ENCODE measurements at regions not wholly inside any gene's neighbourhood (a gene's known extent, or its start where the extent isn't known, plus 50 kb on each side); places are given as distances from the start of the nearest gene placed in this dataset.

GRCh38 chr17:13378361-13378760 is 223.4 kb downstream of the HS3ST3A1 start:
- no peak for DNase-seq (ENCODE audit: low read depth)

GRCh38 chr17:13374203-13375143 is 227.3 kb downstream of the HS3ST3A1 start:
- H3K4me3 ChIP-seq (ENCODE audit: low read depth, low read length): no peak overlapping the region
- no peak for TF ChIP-seq CTCF (conservative IDR thresholded peaks at IDR 0.05; ENCODE audit: low read depth, low read length)
- DNase-seq (ENCODE audit: low read depth): no peak

More at GRCh38 chr17:13378361-13378760, 223.4 kb downstream of the HS3ST3A1 start:
- TF ChIP-seq CTCF (conservative IDR thresholded peaks at IDR 0.05; ENCODE audit: low read depth, low read length): no peak
- no peak overlapping the region for H3K4me3 ChIP-seq (ENCODE audit: low read depth, low read length)

- no peak for DNase-seq (ENCODE audit: low read depth)
- no peak for TF ChIP-seq CTCF (conservative IDR thresholded peaks at IDR 0.05; ENCODE audit: low read depth, low read length)
- H3K4me3 ChIP-seq (ENCODE audit: low read depth, low read length): no peak overlapping the region
Measured at GRCh38 chr17:13372432-13372831, 229.3 kb downstream of the HS3ST3A1 start.

- H3K4me3 ChIP-seq (ENCODE audit: low read depth, low read length): no peak overlapping the region
- TF ChIP-seq CTCF (conservative IDR thresholded peaks at IDR 0.05; ENCODE audit: low read depth, low read length): no peak
- DNase-seq (ENCODE audit: low read depth): no peak
Measured at GRCh38 chr17:13367154-13367553, 234.6 kb downstream of the HS3ST3A1 start.

- no peak for DNase-seq (ENCODE audit: low read depth)
- TF ChIP-seq CTCF (conservative IDR thresholded peaks at IDR 0.05; ENCODE audit: low read depth, low read length): no peak
- H3K4me3 ChIP-seq (ENCODE audit: low read depth, low read length): no peak overlapping the region
Measured at GRCh38 chr17:13365331-13365730, 236.4 kb downstream of the HS3ST3A1 start.

GRCh38 chr17:13363771-13364170 is 238.0 kb downstream of the HS3ST3A1 start:
- DNase-seq (ENCODE audit: low read depth): no peak
- TF ChIP-seq CTCF (conservative IDR thresholded peaks at IDR 0.05; ENCODE audit: low read depth, low read length): no peak
- no peak overlapping the region for H3K4me3 ChIP-seq (ENCODE audit: low read depth, low read length)
